Liver (tissue), 8 donors: ENCODE measurements at regions not wholly inside any gene's neighbourhood (a gene's known extent, or its start where the extent isn't known, plus 50 kb on each side); places are given as distances from the start of the nearest gene placed in this dataset.

Experiments
- DNase-seq: peaks from one replicate; pipeline ENCODE4 v3.0.0-alpha.2; 2017; ENCODE audit warnings: low spot score
- H3K27ac ChIP-seq, 2 donors: one replicate each; pipeline ENCODE4 v1.7.0; 2013; ENCODE audit warnings: inconsistent platforms in 2 of 2, low read length in 2 of 2, control low read depth in 1 of 2, low read depth in 1 of 2, mild to moderate bottlenecking in 1 of 2
- H3K27me3 ChIP-seq, 4 donors: one replicate each; pipeline versions ENCODE4 v1.6.1 to v1.7.0; 2013; ENCODE audit warnings: low read length in 3 of 4, inconsistent platforms in 1 of 4, mild to moderate bottlenecking in 1 of 4, moderate library complexity in 1 of 4; ENCODE audit not compliant: control insufficient read depth in 4 of 4, insufficient read depth in 4 of 4
- H3K36me3 ChIP-seq, 4 donors: one replicate each; pipeline versions ENCODE4 v1.6.1 to v1.7.0; 2013; ENCODE audit warnings: low read length in 3 of 4, mild to moderate bottlenecking in 3 of 4, low read depth in 1 of 4, moderate library complexity in 1 of 4; ENCODE audit not compliant: control insufficient read depth in 4 of 4, insufficient read depth in 3 of 4
- H3K4me1 ChIP-seq, 4 donors: one replicate each; pipeline versions ENCODE4 v1.6.1 to v1.7.0; 2013; ENCODE audit warnings: low read length in 3 of 4, mild to moderate bottlenecking in 3 of 4, moderate library complexity in 1 of 4; ENCODE audit not compliant: control insufficient read depth in 4 of 4, insufficient read depth in 4 of 4
- H3K4me3 ChIP-seq, 3 donors: one replicate each; pipeline versions ENCODE4 v1.6.1 to v1.7.0; 2013; ENCODE audit warnings: low read length in 3 of 3, control low read depth in 1 of 3, low read depth in 1 of 3, mild to moderate bottlenecking in 1 of 3
- H3K9ac ChIP-seq, 2 donors: one replicate each; pipeline ENCODE4 v1.7.0; 2013; ENCODE audit warnings: low read length in 2 of 2, mild to moderate bottlenecking in 2 of 2, moderate library complexity in 2 of 2, control low read depth in 1 of 2, low read depth in 1 of 2
- H3K9me3 ChIP-seq, 4 donors: one replicate each; pipeline versions ENCODE4 v1.6.1 to v1.7.0; 2013; ENCODE audit warnings: low read length in 3 of 4; ENCODE audit not compliant: control insufficient read depth in 4 of 4
- CTCF ChIP-seq: fragments of 150-350 bp; IDR thresholded peaks from 2 replicates; pipeline ENCODE4 v1.5.1; 2017; ENCODE audit warnings: improper control_type of control experiment, low read depth, low read length; ENCODE audit not compliant: missing input control
- EGR1 ChIP-seq, 2 donors: IDR thresholded peaks; 2 replicates each; pipeline ENCODE4 v1.6.1; 2016 to 2018; ENCODE audit warnings: antibody characterized with exemption in 2 of 2, low read depth in 2 of 2
- FOXA1 ChIP-seq: IDR thresholded peaks from 2 replicates; pipeline ENCODE4 v1.6.1; 2016; ENCODE audit warnings: antibody characterized with exemption
- FOXA2 ChIP-seq: IDR thresholded peaks from 2 replicates; pipeline ENCODE4 v1.6.1; 2016; ENCODE audit warnings: antibody characterized with exemption
- GABPA ChIP-seq, 2 donors: IDR thresholded peaks in 1 of 2; conservative IDR thresholded peaks in 1 of 2; 2 replicates each; pipeline ENCODE4 v1.6.1; 2016; ENCODE audit warnings: antibody characterized with exemption in 2 of 2, mild to moderate bottlenecking in 1 of 2, moderate library complexity in 1 of 2
- HNF4A ChIP-seq, 2 donors: conservative IDR thresholded peaks; 2 replicates each; pipeline ENCODE4 v1.6.1; 2016; ENCODE audit warnings: antibody characterized with exemption in 2 of 2, mild to moderate bottlenecking in 2 of 2
- HNF4G ChIP-seq: IDR thresholded peaks from 2 replicates; pipeline ENCODE4 v1.6.1; 2016; ENCODE audit warnings: antibody characterized with exemption
- JUND ChIP-seq, 2 donors: IDR thresholded peaks; 2 replicates each; pipeline ENCODE4 v1.6.1; 2016; ENCODE audit warnings: antibody characterized with exemption in 2 of 2
- NR2F2 ChIP-seq: IDR thresholded peaks from 2 replicates; pipeline ENCODE4 v1.6.1; 2016; ENCODE audit warnings: antibody characterized with exemption
- RAD21 ChIP-seq, 2 donors: IDR thresholded peaks; 2 replicates each; pipeline ENCODE4 v1.6.1; 2016; ENCODE audit warnings: antibody characterized with exemption in 2 of 2, mild to moderate bottlenecking in 2 of 2
- RXRA ChIP-seq, 2 donors: IDR thresholded peaks; 2 replicates each; pipeline ENCODE4 v1.6.1; 2017 to 2018; ENCODE audit warnings: antibody characterized with exemption in 2 of 2, mild to moderate bottlenecking in 1 of 2
- SP1 ChIP-seq: IDR thresholded peaks from 2 replicates; pipeline ENCODE4 v1.6.1; 2018; ENCODE audit warnings: antibody characterized with exemption, mild to moderate bottlenecking
- TAF1 ChIP-seq: conservative IDR thresholded peaks from 2 replicates; pipeline ENCODE4 v1.6.1; 2016; ENCODE audit warnings: antibody characterized with exemption, mild to moderate bottlenecking
- YY1 ChIP-seq: IDR thresholded peaks from 2 replicates; pipeline ENCODE4 v1.6.1; 2016; ENCODE audit warnings: antibody characterized with exemption, mild to moderate bottlenecking
- ZBTB33 ChIP-seq: IDR thresholded peaks from 2 replicates; pipeline ENCODE4 v1.6.1; 2016; ENCODE audit warnings: antibody characterized with exemption
- WGBS: extraction: QIAGEN DNeasy Blood & Tissue Kit; methylation state at CpG from one replicate; pipeline ENCODE4 v1.1.7; 2013; 5-methylcytosine and 5-hydroxymethylcytosine counted together
- TF ChIP-seq, protein P1 (sequence below): IDR thresholded peaks from 2 replicates; pipeline ENCODE4 v1.6.1; 2016; ENCODE audit warnings: antibody characterized with exemption, mild to moderate bottlenecking
- TF ChIP-seq, protein P2 (sequence below): IDR thresholded peaks from 2 replicates; pipeline ENCODE4 v1.6.1; 2016; ENCODE audit warnings: antibody characterized with exemption
- TF ChIP-seq, protein P3 (sequence below): IDR thresholded peaks from 2 replicates; pipeline ENCODE4 v1.6.1; 2016; ENCODE audit warnings: antibody characterized with exemption
- donor health status: healthy.
- donor health status: healthy.
- donor health status: healthy.
- donor health status: healthy.
- donor health status: healthy.

DNA sequence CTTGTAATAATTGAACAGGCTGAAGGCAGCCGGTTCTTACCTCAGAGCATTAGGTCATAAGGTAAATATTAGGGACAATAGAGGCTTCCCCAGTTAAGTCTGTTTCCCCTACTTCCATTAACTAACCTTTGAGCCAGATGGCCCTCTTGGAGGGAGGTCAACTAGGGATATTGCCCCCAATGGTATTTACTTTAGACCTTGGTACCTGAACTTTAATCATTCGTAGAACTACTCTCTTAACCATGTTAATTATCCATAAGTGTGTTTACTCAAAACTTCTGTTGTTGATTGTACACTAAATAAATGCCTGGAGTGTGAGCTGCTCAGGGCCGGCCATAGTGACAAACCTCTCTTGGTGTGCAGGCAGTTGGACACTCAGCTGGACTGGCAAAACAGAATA lies 1843.5 kb upstream of the AGA start:
- WGBS = 37% methylated on average over 3 of the region's 3 CpGs
- Histone ChIP-seq H3K27me3 (no peaks in the 10 kb centered on the region), H3K9ac (no peak overlapping the region), H3K9me3 (no peaks in the 10 kb centered on the region), H3K4me3 (no peak overlapping the region), H3K27ac (no peak overlapping the region), H3K4me1 (no peaks in the 10 kb centered on the region), H3K36me3 (no peaks in the 10 kb centered on the region)
- no peak for DNase-seq
- TF ChIP-seq ZBTB33 (no peak), FOXA2 (no peak), RAD21 (IDR thresholded peaks at IDR 0.05) (no peak), SP1 (peak; percentile 52), JUND (IDR thresholded peaks at IDR 0.05) (no peak), EGR1 (IDR thresholded peaks at IDR 0.05; ENCODE audit: low read depth in 2 of 2) (no peak), FOXA1 (no peak), NR2F2 (no peak), CTCF (no peak), TAF1 (no peak), YY1 (no peak), HNF4A (conservative IDR thresholded peaks at IDR 0.05) (peak; percentile 49 to 85), HNF4G (no peak), RXRA (IDR thresholded peaks at IDR 0.05) (peak; percentile 66 to 88), GABPA (IDR thresholded peaks at IDR 0.05 in 1 of 2, conservative IDR thresholded peaks at IDR 0.05 in 1 of 2) (no peak)
- TF ChIP-seq, protein P1, sequence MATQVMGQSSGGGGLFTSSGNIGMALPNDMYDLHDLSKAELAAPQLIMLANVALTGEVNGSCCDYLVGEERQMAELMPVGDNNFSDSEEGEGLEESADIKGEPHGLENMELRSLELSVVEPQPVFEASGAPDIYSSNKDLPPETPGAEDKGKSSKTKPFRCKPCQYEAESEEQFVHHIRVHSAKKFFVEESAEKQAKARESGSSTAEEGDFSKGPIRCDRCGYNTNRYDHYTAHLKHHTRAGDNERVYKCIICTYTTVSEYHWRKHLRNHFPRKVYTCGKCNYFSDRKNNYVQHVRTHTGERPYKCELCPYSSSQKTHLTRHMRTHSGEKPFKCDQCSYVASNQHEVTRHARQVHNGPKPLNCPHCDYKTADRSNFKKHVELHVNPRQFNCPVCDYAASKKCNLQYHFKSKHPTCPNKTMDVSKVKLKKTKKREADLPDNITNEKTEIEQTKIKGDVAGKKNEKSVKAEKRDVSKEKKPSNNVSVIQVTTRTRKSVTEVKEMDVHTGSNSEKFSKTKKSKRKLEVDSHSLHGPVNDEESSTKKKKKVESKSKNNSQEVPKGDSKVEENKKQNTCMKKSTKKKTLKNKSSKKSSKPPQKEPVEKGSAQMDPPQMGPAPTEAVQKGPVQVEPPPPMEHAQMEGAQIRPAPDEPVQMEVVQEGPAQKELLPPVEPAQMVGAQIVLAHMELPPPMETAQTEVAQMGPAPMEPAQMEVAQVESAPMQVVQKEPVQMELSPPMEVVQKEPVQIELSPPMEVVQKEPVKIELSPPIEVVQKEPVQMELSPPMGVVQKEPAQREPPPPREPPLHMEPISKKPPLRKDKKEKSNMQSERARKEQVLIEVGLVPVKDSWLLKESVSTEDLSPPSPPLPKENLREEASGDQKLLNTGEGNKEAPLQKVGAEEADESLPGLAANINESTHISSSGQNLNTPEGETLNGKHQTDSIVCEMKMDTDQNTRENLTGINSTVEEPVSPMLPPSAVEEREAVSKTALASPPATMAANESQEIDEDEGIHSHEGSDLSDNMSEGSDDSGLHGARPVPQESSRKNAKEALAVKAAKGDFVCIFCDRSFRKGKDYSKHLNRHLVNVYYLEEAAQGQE = no peak
- TF ChIP-seq, protein P2, sequence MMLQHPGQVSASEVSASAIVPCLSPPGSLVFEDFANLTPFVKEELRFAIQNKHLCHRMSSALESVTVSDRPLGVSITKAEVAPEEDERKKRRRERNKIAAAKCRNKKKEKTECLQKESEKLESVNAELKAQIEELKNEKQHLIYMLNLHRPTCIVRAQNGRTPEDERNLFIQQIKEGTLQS = no peak
- TF ChIP-seq, protein P3, sequence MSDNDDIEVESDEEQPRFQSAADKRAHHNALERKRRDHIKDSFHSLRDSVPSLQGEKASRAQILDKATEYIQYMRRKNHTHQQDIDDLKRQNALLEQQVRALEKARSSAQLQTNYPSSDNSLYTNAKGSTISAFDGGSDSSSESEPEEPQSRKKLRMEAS = no peak
